ENCODE measurements at regions not wholly inside any gene's neighbourhood (a gene's known extent, or its start where the extent isn't known, plus 50 kb on each side); places are given as distances from the start of the nearest gene placed in this dataset.

DNA sequence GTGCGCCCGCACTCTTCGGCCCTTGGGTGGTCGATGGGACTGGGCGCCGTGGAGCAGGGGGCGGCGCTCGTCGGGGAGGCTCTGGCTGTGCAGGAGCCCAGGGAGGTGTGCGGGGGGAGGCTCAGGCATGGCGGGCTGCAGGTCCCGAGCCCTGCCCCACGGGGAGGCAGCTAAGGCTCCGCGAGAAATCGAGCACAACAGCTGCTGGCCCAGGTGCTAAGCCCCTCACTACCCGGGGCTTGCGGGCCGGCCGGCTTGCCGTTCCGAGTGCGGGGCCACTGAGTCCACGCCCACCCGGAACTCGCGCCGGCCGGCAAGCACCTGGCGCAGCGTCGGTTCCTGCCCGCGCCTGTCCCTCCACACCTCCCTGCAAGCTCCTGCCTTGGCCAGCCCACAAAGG lies 462.3 kb upstream of the JARID2 start:
- TF ChIP-seq, protein P1, sequence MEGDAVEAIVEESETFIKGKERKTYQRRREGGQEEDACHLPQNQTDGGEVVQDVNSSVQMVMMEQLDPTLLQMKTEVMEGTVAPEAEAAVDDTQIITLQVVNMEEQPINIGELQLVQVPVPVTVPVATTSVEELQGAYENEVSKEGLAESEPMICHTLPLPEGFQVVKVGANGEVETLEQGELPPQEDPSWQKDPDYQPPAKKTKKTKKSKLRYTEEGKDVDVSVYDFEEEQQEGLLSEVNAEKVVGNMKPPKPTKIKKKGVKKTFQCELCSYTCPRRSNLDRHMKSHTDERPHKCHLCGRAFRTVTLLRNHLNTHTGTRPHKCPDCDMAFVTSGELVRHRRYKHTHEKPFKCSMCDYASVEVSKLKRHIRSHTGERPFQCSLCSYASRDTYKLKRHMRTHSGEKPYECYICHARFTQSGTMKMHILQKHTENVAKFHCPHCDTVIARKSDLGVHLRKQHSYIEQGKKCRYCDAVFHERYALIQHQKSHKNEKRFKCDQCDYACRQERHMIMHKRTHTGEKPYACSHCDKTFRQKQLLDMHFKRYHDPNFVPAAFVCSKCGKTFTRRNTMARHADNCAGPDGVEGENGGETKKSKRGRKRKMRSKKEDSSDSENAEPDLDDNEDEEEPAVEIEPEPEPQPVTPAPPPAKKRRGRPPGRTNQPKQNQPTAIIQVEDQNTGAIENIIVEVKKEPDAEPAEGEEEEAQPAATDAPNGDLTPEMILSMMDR (IDR thresholded peaks at IDR 0.05) = no peak
- TF ChIP-seq POLR2A (IDR thresholded peaks at IDR 0.05) (no peak), POLR2AphosphoS5 (IDR thresholded peaks at IDR 0.05) (no peak), EP300 (IDR thresholded peaks at IDR 0.05) (no peak)

Measured in sigmoid colon (tissue), 4 donors.